ENCODE measurements at regions not wholly inside any gene's neighbourhood (a gene's known extent, or its start where the extent isn't known, plus 50 kb on each side); places are given as distances from the start of the nearest gene placed in this dataset.
A peak's percentile ranks its signal among the peaks of the same experiment; 100 is the strongest.

DNA sequence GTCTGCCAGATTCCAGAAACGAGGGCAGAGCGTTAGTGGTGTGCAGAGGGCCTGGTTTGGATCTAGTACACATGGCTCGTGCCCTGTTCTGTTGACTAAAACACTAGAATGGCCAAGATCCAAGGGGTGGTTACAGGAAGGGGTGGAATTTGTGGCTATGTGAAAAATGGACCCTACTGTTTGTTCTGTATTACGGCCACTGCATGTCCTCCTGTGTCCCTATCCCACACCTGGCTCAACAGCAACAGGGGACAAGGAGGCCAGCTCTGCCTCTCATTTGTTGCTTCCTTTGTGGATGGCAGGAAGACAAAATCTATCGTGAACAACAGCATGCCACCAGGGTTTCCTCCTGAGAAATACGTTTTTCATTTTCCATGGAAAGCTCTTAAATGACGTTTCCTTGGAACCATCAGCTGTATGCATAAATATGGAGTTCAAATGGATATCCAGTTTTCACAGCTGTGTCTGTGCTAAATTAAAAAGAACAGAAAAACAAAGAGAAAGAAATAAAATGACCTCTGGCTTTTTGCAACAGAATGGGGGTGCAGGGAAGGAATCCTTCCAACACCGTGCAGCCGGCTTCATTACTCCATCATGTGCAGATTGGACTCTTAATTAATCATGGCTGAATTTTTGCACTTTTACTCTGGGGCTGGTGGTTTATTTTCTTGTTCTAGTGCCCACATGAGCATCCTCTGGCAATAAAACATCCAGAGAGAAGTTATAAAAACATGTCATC, 318.9 kb downstream of the CXCL12 start:
- no peak for DNase-seq
- Histone ChIP-seq H3K27me3 (no peaks in the 10 kb centered on the region), H3K27ac (peak overlapping the region in 2 of 4 donors; percentile 28 to 75), H3K36me3 (no peaks in the 10 kb centered on the region), H3K4me3 (no peak overlapping the region), H3K9me3 (no peaks in the 10 kb centered on the region), H3K4me1 (peaks cover 0 to 18% (median 0%) of the 10 kb centered on the region in 4 donors)
- 37 to 50% methylated on average over 3 to 9 of the region's 9 CpGs for WGBS, 2 donors (ENCODE audit: low coverage in 1 of 2)
- in situ Hi-C loops (cut with MboI; ENCODE audit: low pct_ligation_motif_present in 1 of 4, low pct_unique_long_range_greater_than_20kb in 1 of 4, low sequenced_read_pairs in 3 of 4) = loop anchor here in 1 of 4 donors (25.0 kb wide), 1 partner anchor 379 kb away; no protein-coding TSS in a partner anchor
- intact Hi-C loops (cut with DNase I; ENCODE audit: low total_unique reads) = no loop called here
- TF ChIP-seq EP300 (IDR thresholded peaks at IDR 0.05; ENCODE audit: low read depth) (no peak), POLR2A (IDR thresholded peaks at IDR 0.05) (no peak), POLR2AphosphoS5 (IDR thresholded peaks at IDR 0.05) (no peak)
- TF ChIP-seq, protein P1, sequence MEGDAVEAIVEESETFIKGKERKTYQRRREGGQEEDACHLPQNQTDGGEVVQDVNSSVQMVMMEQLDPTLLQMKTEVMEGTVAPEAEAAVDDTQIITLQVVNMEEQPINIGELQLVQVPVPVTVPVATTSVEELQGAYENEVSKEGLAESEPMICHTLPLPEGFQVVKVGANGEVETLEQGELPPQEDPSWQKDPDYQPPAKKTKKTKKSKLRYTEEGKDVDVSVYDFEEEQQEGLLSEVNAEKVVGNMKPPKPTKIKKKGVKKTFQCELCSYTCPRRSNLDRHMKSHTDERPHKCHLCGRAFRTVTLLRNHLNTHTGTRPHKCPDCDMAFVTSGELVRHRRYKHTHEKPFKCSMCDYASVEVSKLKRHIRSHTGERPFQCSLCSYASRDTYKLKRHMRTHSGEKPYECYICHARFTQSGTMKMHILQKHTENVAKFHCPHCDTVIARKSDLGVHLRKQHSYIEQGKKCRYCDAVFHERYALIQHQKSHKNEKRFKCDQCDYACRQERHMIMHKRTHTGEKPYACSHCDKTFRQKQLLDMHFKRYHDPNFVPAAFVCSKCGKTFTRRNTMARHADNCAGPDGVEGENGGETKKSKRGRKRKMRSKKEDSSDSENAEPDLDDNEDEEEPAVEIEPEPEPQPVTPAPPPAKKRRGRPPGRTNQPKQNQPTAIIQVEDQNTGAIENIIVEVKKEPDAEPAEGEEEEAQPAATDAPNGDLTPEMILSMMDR (IDR thresholded peaks at IDR 0.05) = no peak

DNA sequence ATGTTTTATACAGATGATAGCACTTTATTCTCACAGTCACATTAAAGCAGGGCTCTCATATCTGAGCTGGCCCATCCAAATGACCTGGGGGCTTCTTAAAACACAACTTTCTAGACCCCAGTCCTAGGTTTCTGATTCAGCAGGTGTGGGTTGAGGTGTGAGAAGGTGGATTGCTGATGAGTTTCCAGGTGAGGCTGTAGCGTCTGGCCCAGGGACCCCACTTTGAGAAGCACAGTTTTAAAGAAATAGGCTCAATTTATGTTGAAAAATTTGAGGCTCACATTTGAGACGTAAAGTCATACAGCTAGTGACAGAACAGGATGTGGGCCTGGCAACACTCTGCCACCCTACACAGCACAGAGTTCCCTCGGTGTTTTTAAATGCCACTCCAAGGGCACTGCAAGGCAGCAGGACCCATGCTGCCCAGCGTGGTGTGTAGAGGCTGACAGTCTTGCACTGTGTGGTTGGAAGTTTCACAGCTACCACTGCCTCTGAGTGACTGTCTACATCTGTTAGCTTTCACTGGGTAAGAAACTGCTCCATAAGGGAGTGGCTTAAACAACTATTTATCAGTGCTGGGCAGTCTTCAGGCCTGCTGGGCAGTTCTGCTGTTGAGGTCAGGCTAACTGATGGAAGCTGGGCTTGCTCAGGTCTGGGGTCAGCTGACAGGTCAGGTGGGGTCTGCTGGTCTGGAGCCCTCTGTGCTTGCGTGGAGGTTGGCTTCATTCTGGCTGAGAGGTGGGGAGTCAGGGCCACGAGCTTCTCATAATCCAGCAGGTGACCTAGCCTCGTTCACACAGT, 319.7 kb downstream of the CXCL12 start:
- intact Hi-C loops (cut with DNase I; ENCODE audit: low total_unique reads) (no loop called here), in situ Hi-C loops (cut with MboI; ENCODE audit: low pct_ligation_motif_present in 1 of 4, low pct_unique_long_range_greater_than_20kb in 1 of 4, low sequenced_read_pairs in 3 of 4) (loop anchor here in 1 of 4 donors (25.0 kb wide), 1 partner anchor 378 kb away; no protein-coding TSS in a partner anchor)
- H3K9me3 ChIP-seq = no peaks in the 10 kb centered on the region
- DNase-seq = no peak
- H3K36me3 ChIP-seq = no peaks in the 10 kb centered on the region
- H3K27me3 ChIP-seq = no peaks in the 10 kb centered on the region
- 63 to 100% methylated on average over 1 to 7 of the region's 7 CpGs for WGBS, 2 donors (ENCODE audit: low coverage in 1 of 2)
- peak overlapping the region in 2 of 4 donors; percentile 28 to 75 for H3K27ac ChIP-seq
- H3K4me3 ChIP-seq = no peak overlapping the region
- TF ChIP-seq EP300 (IDR thresholded peaks at IDR 0.05; ENCODE audit: low read depth) (no peak), POLR2A (IDR thresholded peaks at IDR 0.05) (no peak), POLR2AphosphoS5 (IDR thresholded peaks at IDR 0.05) (no peak)
- TF ChIP-seq, protein P1 (IDR thresholded peaks at IDR 0.05) = no peak
- peaks cover 0 to 18% (median 0%) of the 10 kb centered on the region in 4 donors for H3K4me1 ChIP-seq

DNA sequence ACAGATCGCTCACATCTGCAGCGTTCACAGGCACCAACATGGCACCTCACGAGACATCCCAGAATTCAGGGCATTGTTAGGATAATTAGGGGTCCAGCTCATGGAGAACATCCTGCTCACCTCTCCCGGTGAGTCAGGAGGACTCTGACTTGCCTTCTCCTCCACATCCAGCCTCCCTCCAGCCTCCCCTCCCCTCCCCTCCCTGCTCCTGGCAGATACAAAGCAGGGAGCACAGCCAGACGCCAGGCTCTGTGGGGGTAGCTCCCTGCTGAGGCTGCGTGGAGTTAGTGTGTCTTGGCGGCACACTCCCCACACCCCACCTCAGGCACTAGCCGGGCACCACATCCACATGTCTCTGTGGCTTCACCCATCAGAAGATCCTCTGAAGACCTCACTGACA, 320.6 kb downstream of the CXCL12 start:
- 76 to 90% methylated on average over 2 to 8 of the region's 8 CpGs for WGBS, 2 donors (ENCODE audit: low coverage in 1 of 2)
- peaks cover 0 to 18% (median 0%) of the 10 kb centered on the region in 4 donors for H3K4me1 ChIP-seq
- H3K4me3 ChIP-seq = no peak overlapping the region
- no peaks in the 10 kb centered on the region for H3K36me3 ChIP-seq
- no peak for DNase-seq
- in situ Hi-C loops (cut with MboI; ENCODE audit: low pct_ligation_motif_present in 1 of 4, low pct_unique_long_range_greater_than_20kb in 1 of 4, low sequenced_read_pairs in 3 of 4) (loop anchor here in 1 of 4 donors (25.0 kb wide), 1 partner anchor 377 kb away; no protein-coding TSS in a partner anchor), intact Hi-C loops (cut with DNase I; ENCODE audit: low total_unique reads) (no loop called here)
- H3K27me3 ChIP-seq = no peaks in the 10 kb centered on the region
- no peaks in the 10 kb centered on the region for H3K9me3 ChIP-seq
- H3K27ac ChIP-seq = peak overlapping the region in 1 of 4 donors; percentile 75
- TF ChIP-seq POLR2AphosphoS5 (IDR thresholded peaks at IDR 0.05) (no peak), POLR2A (IDR thresholded peaks at IDR 0.05) (no peak), EP300 (IDR thresholded peaks at IDR 0.05; ENCODE audit: low read depth) (no peak)
- TF ChIP-seq, protein P1 (IDR thresholded peaks at IDR 0.05) = no peak

DNA sequence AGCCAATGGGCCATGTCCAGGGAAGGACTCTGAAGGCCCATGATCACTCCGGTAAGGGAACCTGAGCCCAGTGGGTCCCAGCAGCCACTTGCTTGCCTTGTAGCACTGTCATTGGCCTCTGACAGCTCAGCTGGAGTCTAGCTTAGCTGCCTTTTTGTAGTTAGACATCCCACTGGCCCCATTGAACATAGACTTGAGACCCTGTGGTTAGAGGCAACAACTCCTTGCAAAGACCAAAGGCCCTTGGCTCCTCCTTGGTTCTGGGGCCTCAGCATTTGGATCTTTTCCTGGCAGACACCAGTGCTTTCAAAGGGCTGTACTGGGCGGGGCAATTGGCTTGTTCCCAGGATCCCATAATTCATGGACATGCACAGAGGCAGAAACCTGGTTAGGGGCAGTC, 321.2 kb downstream of the CXCL12 start:
- in situ Hi-C loops (cut with MboI; ENCODE audit: low pct_ligation_motif_present in 1 of 4, low pct_unique_long_range_greater_than_20kb in 1 of 4, low sequenced_read_pairs in 3 of 4) = loop anchor here in 1 of 4 donors (25.0 kb wide), 1 partner anchor 376 kb away; no protein-coding TSS in a partner anchor
- 68% methylated on average over 2 of the region's 2 CpGs; no CpG with 5 or more reads in 1 of the 2 donors for WGBS, 2 donors (ENCODE audit: low coverage in 1 of 2)

More for the DNA sequence above, 321.2 kb downstream of the CXCL12 start:
- TF ChIP-seq POLR2AphosphoS5 (IDR thresholded peaks at IDR 0.05) = no peak
- TF ChIP-seq POLR2A (IDR thresholded peaks at IDR 0.05) = no peak
- TF ChIP-seq, protein P1 (IDR thresholded peaks at IDR 0.05) = no peak
- TF ChIP-seq EP300 (IDR thresholded peaks at IDR 0.05; ENCODE audit: low read depth) = no peak
- DNase-seq = no peak
- H3K9me3 ChIP-seq = no peaks in the 10 kb centered on the region
- peaks cover 0 to 18% (median 0%) of the 10 kb centered on the region in 4 donors for H3K4me1 ChIP-seq
- H3K4me3 ChIP-seq = no peak overlapping the region
- H3K27me3 ChIP-seq = no peaks in the 10 kb centered on the region
- H3K27ac ChIP-seq = no peak overlapping the region
- intact Hi-C loops (cut with DNase I; ENCODE audit: low total_unique reads) = no loop called here
- H3K36me3 ChIP-seq = no peaks in the 10 kb centered on the region

Data from transverse colon (tissue), 4 donors.